Chondrocyte (in vitro differentiated cells): ENCODE measurements at regions not wholly inside any gene's neighbourhood (a gene's known extent, or its start where the extent isn't known, plus 50 kb on each side); places are given as distances from the start of the nearest gene placed in this dataset.

Experiments
- DNase-seq: peaks from one replicate; pipeline ENCODE4 v3.0.0; 2021; ENCODE audit warnings: mixed read lengths, low spot score
- H3K27ac Mint-ChIP-seq: one replicate; pipeline ENCODE4 v1.8.0; 2021; ENCODE audit warnings: mild to moderate bottlenecking, moderate library complexity, mixed read lengths; ENCODE audit not compliant: unreplicated experiment
- H3K27me3 Mint-ChIP-seq: 2 replicates; pipeline ENCODE4 v1.8.0; 2021; ENCODE audit warnings: low read depth, mixed read lengths
- H3K36me3 Mint-ChIP-seq: 2 replicates; pipeline ENCODE4 v1.8.0; 2021; ENCODE audit warnings: low read depth, mixed read lengths
- H3K4me1 Mint-ChIP-seq: 2 replicates; pipeline ENCODE4 v1.8.0; 2021; ENCODE audit warnings: low read depth, mild to moderate bottlenecking, mixed read lengths
- H3K4me3 Mint-ChIP-seq: one replicate; pipeline ENCODE4 v1.8.0; 2021; ENCODE audit warnings: mild to moderate bottlenecking, moderate library complexity, mixed read lengths; ENCODE audit not compliant: unreplicated experiment
- H3K9me3 Mint-ChIP-seq: 2 replicates; pipeline ENCODE4 v1.8.0; 2021; ENCODE audit warnings: low read depth, mixed read lengths
- CTCF ChIP-seq: fragments of 200-600 bp; sonication (generic); IDR thresholded peaks from 2 replicates; pipeline ENCODE4 v1.5.0; 2021; ENCODE audit warnings: antibody characterized with exemption, mild to moderate bottlenecking, moderate library complexity

- Mint-ChIP-seq H3K4me3 (no peak overlapping the region), H3K36me3 (peaks cover 2% of the 10 kb centered on the region), H3K9me3 (peaks cover 4% of the 10 kb centered on the region), H3K27me3 (no peaks in the 10 kb centered on the region), H3K27ac (no peak overlapping the region), H3K4me1 (no peaks in the 10 kb centered on the region)
- no peak for TF ChIP-seq CTCF
- DNase-seq: no peak
These were observed 253.8 kb downstream of the CYRIA start for GRCh38 chr2:16411788-16412187.

GRCh38 chr2:16409849-16410248 is 255.8 kb downstream of the CYRIA start:
- TF ChIP-seq CTCF: no peak
- Mint-ChIP-seq H3K9me3 (no peaks in the 10 kb centered on the region), H3K4me3 (no peak overlapping the region), H3K4me1 (no peaks in the 10 kb centered on the region), H3K36me3 (no peaks in the 10 kb centered on the region), H3K27me3 (no peaks in the 10 kb centered on the region), H3K27ac (no peak overlapping the region)
- no peak for DNase-seq

- no peak for DNase-seq
- Mint-ChIP-seq H3K27ac (no peak overlapping the region), H3K4me3 (no peak overlapping the region), H3K4me1 (no peaks in the 10 kb centered on the region), H3K36me3 (no peaks in the 10 kb centered on the region), H3K9me3 (no peaks in the 10 kb centered on the region), H3K27me3 (peaks cover 1% of the 10 kb centered on the region)
- no peak for TF ChIP-seq CTCF
These were observed 256.6 kb downstream of the CYRIA start for GRCh38 chr2:16409006-16409390.

- Mint-ChIP-seq H3K36me3 (no peaks in the 10 kb centered on the region), H3K27ac (no peak overlapping the region), H3K4me1 (no peaks in the 10 kb centered on the region), H3K4me3 (no peak overlapping the region), H3K27me3 (peaks cover 5% of the 10 kb centered on the region), H3K9me3 (no peaks in the 10 kb centered on the region)
- no peak for DNase-seq
- TF ChIP-seq CTCF: no peak
These were observed 257.2 kb downstream of the CYRIA start for GRCh38 chr2:16408331-16409005.

GRCh38 chr2:16407358-16407757 is 258.3 kb downstream of the CYRIA start:
- Mint-ChIP-seq H3K27ac (no peak overlapping the region), H3K9me3 (no peaks in the 10 kb centered on the region), H3K36me3 (no peaks in the 10 kb centered on the region), H3K4me1 (no peaks in the 10 kb centered on the region), H3K4me3 (no peak overlapping the region), H3K27me3 (peaks cover 8% of the 10 kb centered on the region)
- DNase-seq: no peak
- TF ChIP-seq CTCF: no peak
